SU-DHL-6 (cell line): ENCODE measurements at regions not wholly inside any gene's neighbourhood (a gene's known extent, or its start where the extent isn't known, plus 50 kb on each side); places are given as distances from the start of the nearest gene placed in this dataset.

Source experiments
- EZH2phosphoT487 ChIP-seq: fragments of 200-600 bp; sonication (generic), shearing (Covaris generic); conservative IDR thresholded peaks from 2 replicates; pipeline ENCODE4 v1.6.1; 2018; ENCODE audit warnings: mild to moderate bottlenecking, antibody characterized with exemption, low read length, moderate library complexity, mixed read lengths
- TF ChIP-seq, protein P1 (sequence below): fragments of 200-600 bp; sonication (generic); IDR thresholded peaks from one replicate; pipeline ENCODE4 v1.5.1; 2017; ENCODE audit warnings: antibody characterized with exemption, mild to moderate bottlenecking, low read length, moderate library complexity; ENCODE audit not compliant: insufficient read depth, poor library complexity, severe bottlenecking

DNA sequence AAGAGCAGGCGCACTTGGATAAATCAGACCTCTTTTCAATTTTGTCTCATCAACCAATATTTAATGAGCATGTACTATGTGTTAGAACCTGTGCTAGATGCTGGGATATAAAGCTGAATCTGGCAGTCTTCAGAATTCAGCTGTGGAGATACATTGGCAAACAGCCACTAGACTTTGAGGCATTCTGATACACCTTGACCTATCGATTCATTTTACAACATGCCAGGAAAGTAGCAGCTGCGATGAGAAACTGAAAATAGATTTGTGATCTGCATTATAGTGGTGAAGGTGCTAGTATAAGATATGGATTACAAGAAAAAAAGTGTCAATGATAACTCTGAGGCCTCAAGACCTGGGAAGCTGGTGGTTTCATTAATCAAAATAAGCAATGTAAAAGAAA is 1338.1 kb upstream of the TENM4 start:
- TF ChIP-seq, protein P1, sequence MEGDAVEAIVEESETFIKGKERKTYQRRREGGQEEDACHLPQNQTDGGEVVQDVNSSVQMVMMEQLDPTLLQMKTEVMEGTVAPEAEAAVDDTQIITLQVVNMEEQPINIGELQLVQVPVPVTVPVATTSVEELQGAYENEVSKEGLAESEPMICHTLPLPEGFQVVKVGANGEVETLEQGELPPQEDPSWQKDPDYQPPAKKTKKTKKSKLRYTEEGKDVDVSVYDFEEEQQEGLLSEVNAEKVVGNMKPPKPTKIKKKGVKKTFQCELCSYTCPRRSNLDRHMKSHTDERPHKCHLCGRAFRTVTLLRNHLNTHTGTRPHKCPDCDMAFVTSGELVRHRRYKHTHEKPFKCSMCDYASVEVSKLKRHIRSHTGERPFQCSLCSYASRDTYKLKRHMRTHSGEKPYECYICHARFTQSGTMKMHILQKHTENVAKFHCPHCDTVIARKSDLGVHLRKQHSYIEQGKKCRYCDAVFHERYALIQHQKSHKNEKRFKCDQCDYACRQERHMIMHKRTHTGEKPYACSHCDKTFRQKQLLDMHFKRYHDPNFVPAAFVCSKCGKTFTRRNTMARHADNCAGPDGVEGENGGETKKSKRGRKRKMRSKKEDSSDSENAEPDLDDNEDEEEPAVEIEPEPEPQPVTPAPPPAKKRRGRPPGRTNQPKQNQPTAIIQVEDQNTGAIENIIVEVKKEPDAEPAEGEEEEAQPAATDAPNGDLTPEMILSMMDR: no peak
- TF ChIP-seq EZH2phosphoT487: no peak
